ENCODE measurements at regions not wholly inside any gene's neighbourhood (a gene's known extent, or its start where the extent isn't known, plus 50 kb on each side); places are given as distances from the start of the nearest gene placed in this dataset.

GRCh38 chr11:119807402-119807801 is 78.4 kb upstream of the NECTIN1 start:
- no peaks in the 10 kb centered on the region for H3K9me3 ChIP-seq (ENCODE audit: insufficient read depth, low read depth)
- DNase-seq = no peak
- no peaks in the 10 kb centered on the region for H3K36me3 ChIP-seq (ENCODE audit: low read depth)
- H3K27me3 ChIP-seq (ENCODE audit: insufficient read depth, low read depth) = peaks cover 100% of the 10 kb centered on the region
- BruUV-seq (replicated peaks) = no TSS peak
- no peaks in the 10 kb centered on the region for H3K79me2 ChIP-seq (ENCODE audit: low read depth)
- TF ChIP-seq CTCF (conservative IDR thresholded peaks at IDR 0.05) (no peak), EZH2 (IDR thresholded peaks at IDR 0.05; ENCODE audit: low read depth) (no peak)
- intact Hi-C loops (cut with micrococcal nuclease; ENCODE audit: unreplicated experiment) = no loop called here
- CTCF ChIA-PET = no interaction called here
- no peaks in the 10 kb centered on the region; the same call in 1 of the 2 replicates for H4K20me1 ChIP-seq (ENCODE audit: insufficient read depth)
- no peaks in the 10 kb centered on the region for H3K4me1 ChIP-seq (replicated peaks; ENCODE audit: insufficient read depth)
- no peak overlapping the region for H3K4me2 ChIP-seq
- no peak overlapping the region for H2AFZ ChIP-seq
- H3F3A ChIP-seq (ENCODE audit: insufficient read depth, low read depth) = no peaks in the 10 kb centered on the region
- H3K4me3 ChIP-seq = no peak overlapping the region
- no peaks in the 10 kb centered on the region for H3K9me2 ChIP-seq (ENCODE audit: insufficient read depth)
- no peak overlapping the region for H3K27ac ChIP-seq
- POLR2A ChIA-PET (ENCODE audit: unreplicated experiment) = no interaction called here

- H3K79me2 ChIP-seq (ENCODE audit: low read depth) = no peaks in the 10 kb centered on the region
- no peak overlapping the region for H2AFZ ChIP-seq
- H3K4me2 ChIP-seq = no peak overlapping the region
- H3F3A ChIP-seq (ENCODE audit: insufficient read depth, low read depth) = no peaks in the 10 kb centered on the region
- BruUV-seq (replicated peaks) = no TSS peak
- no peak for TF ChIP-seq CTCF (conservative IDR thresholded peaks at IDR 0.05)
- H3K9me2 ChIP-seq (ENCODE audit: insufficient read depth) = no peaks in the 10 kb centered on the region
- intact Hi-C loops (cut with micrococcal nuclease; ENCODE audit: unreplicated experiment) = no loop called here
- CTCF ChIA-PET = no interaction called here
- peaks cover 99% of the 10 kb centered on the region for H3K27me3 ChIP-seq (ENCODE audit: insufficient read depth, low read depth)
- H3K36me3 ChIP-seq (ENCODE audit: low read depth) = no peaks in the 10 kb centered on the region
- no peaks in the 10 kb centered on the region; the same call in 1 of the 2 replicates for H4K20me1 ChIP-seq (ENCODE audit: insufficient read depth)
- no peak for DNase-seq
- no peaks in the 10 kb centered on the region for H3K9me3 ChIP-seq (ENCODE audit: insufficient read depth, low read depth)
- POLR2A ChIA-PET (ENCODE audit: unreplicated experiment) = no interaction called here
- no peak overlapping the region for H3K4me3 ChIP-seq
- no peak overlapping the region for H3K27ac ChIP-seq
- H3K4me1 ChIP-seq (replicated peaks; ENCODE audit: insufficient read depth) = no peaks in the 10 kb centered on the region
Observed at GRCh38 chr11:119806064-119806915, 77.3 kb upstream of the NECTIN1 start.

- Histone ChIP-seq H4K20me1 (ENCODE audit: insufficient read depth) (no peaks in the 10 kb centered on the region; the same call in 1 of the 2 replicates), H3K27me3 (ENCODE audit: insufficient read depth, low read depth) (peaks cover 99% of the 10 kb centered on the region), H3F3A (ENCODE audit: insufficient read depth, low read depth) (no peaks in the 10 kb centered on the region), H3K36me3 (ENCODE audit: low read depth) (no peaks in the 10 kb centered on the region), H3K9me2 (ENCODE audit: insufficient read depth) (no peaks in the 10 kb centered on the region), H3K9me3 (ENCODE audit: insufficient read depth, low read depth) (no peaks in the 10 kb centered on the region), H3K4me1 (replicated peaks; ENCODE audit: insufficient read depth) (no peaks in the 10 kb centered on the region), H2AFZ (no peak overlapping the region), H3K79me2 (ENCODE audit: low read depth) (no peaks in the 10 kb centered on the region), H3K4me3 (no peak overlapping the region), H3K4me2 (no peak overlapping the region), H3K27ac (no peak overlapping the region)
- no TSS peak for BruUV-seq (replicated peaks)
- no peak for DNase-seq
- TF ChIP-seq EZH2 (IDR thresholded peaks at IDR 0.05; ENCODE audit: low read depth) (no peak), CTCF (conservative IDR thresholded peaks at IDR 0.05) (no peak)
- intact Hi-C loops (cut with micrococcal nuclease; ENCODE audit: unreplicated experiment) = no loop called here
- POLR2A ChIA-PET (ENCODE audit: unreplicated experiment) = interaction anchor here (0.7 kb wide), 1 partner anchor 345 kb away, joined by 6 read pairs; no protein-coding TSS in a partner anchor
- CTCF ChIA-PET = no interaction called here
Observed at GRCh38 chr11:119805663-119806062, 76.7 kb upstream of the NECTIN1 start.
